OCI-LY3 (cell line): ENCODE measurements at regions not wholly inside any gene's neighbourhood (a gene's known extent, or its start where the extent isn't known, plus 50 kb on each side); places are given as distances from the start of the nearest gene placed in this dataset.

ENCODE experiments used
- EZH2phosphoT487 ChIP-seq: fragments of 200-600 bp; shearing (Covaris generic); IDR thresholded peaks from 2 replicates; pipeline ENCODE4 v1.6.1; 2018; ENCODE audit warnings: antibody characterized with exemption, mixed run types, low read depth
- TF ChIP-seq, protein P1 (sequence below): fragments of 200-600, 300-600 bp; sonication (generic); IDR thresholded peaks from 2 replicates; pipeline ENCODE4 v1.5.1; 2014; ENCODE audit warnings: antibody characterized with exemption, low read length, low read depth

DNA sequence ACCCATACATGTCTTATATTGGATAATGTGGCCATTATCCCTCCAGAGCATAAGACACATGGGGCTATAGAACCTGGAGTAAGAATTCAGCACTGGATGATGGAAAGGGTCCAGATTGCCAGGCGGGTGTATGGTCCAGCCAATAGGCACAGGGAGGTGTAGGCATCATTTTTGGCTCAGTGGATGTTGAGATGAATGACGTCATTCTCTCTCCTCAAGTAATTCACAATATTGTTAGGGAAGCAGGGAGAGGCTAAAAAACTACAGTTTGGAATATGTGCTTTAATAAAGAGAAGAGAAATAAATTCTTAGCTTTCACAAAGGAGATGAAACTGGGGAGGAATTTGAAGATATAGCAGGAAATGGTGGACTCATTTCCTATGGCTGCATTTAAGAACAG is 461.1 kb upstream of the GOT2 start:
- TF ChIP-seq, protein P1, sequence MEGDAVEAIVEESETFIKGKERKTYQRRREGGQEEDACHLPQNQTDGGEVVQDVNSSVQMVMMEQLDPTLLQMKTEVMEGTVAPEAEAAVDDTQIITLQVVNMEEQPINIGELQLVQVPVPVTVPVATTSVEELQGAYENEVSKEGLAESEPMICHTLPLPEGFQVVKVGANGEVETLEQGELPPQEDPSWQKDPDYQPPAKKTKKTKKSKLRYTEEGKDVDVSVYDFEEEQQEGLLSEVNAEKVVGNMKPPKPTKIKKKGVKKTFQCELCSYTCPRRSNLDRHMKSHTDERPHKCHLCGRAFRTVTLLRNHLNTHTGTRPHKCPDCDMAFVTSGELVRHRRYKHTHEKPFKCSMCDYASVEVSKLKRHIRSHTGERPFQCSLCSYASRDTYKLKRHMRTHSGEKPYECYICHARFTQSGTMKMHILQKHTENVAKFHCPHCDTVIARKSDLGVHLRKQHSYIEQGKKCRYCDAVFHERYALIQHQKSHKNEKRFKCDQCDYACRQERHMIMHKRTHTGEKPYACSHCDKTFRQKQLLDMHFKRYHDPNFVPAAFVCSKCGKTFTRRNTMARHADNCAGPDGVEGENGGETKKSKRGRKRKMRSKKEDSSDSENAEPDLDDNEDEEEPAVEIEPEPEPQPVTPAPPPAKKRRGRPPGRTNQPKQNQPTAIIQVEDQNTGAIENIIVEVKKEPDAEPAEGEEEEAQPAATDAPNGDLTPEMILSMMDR, result no peak
- no peak for TF ChIP-seq EZH2phosphoT487
